ENCODE measurements at regions not wholly inside any gene's neighbourhood (a gene's known extent, or its start where the extent isn't known, plus 50 kb on each side); places are given as distances from the start of the nearest gene placed in this dataset.

DNA sequence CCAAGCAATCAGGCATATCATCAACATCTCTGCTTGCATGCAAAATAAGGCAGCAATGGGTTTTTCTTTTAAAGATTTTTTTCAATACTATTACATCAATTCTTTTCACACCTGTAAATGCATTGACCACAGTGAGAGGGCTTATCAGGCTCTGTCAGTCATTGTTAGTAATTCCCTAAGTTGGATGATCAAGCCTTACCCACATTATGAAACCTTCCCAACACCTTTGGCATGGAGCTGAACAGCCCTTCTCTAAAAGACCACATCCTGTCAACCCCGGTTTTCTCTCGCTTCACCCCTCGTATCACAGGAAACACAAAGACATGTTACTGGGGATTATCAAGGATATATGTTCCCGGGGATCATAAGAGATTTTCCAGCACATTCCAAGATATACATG is 135.2 kb upstream of the SLC24A5 start:
- POLR2A ChIA-PET (ENCODE audit: partially characterized antibody) = no interaction called here
- Histone ChIP-seq H4K20me1 (replicated peaks in 1 of 2; ENCODE audit: control insufficient read depth in 1 of 2, insufficient read depth in 2 of 2, low read length in 2 of 2) (no peaks in the 10 kb centered on the region), H3K27ac (ENCODE audit: low read depth, low read length) (no peak overlapping the region), H3K27me3 (replicated peaks in 1 of 4; ENCODE audit: control insufficient read depth in 3 of 4, extremely low read depth in 1 of 4, insufficient read depth in 3 of 4, low read length in 3 of 4) (no peaks in the 10 kb centered on the region), H3K14ac (ENCODE audit: insufficient read length) (no peak overlapping the region), H3K79me1 (ENCODE audit: low read depth, low read length) (no peaks in the 10 kb centered on the region), H4K5ac (ENCODE audit: insufficient read length, low read depth, low read length) (no peak overlapping the region), H3K23ac (ENCODE audit: insufficient read length) (no peak overlapping the region), H2BK15ac (ENCODE audit: low read length) (no peak overlapping the region), H2BK5ac (ENCODE audit: low read depth, low read length) (no peak overlapping the region), H3K9me3 (ENCODE audit: insufficient read depth in 2 of 2, low read depth in 1 of 2, low read length in 1 of 2) (no peaks in the 10 kb centered on the region), H3K18ac (ENCODE audit: extremely low read depth, low read length) (no peak overlapping the region), H3K23me2 (ENCODE audit: low read depth, low read length) (no peaks in the 10 kb centered on the region; the same call in 1 of the 2 replicates), H3K4ac (replicated peaks; ENCODE audit: insufficient read length, low read depth, low read length) (no peak overlapping the region), H2BK120ac (replicated peaks; ENCODE audit: low read depth, low read length) (no peak overlapping the region), H3K4me2 (ENCODE audit: insufficient read depth in 1 of 2, low read depth in 2 of 2, low read length in 2 of 2) (no peak overlapping the region), H2AFZ (ENCODE audit: low read length) (no peak overlapping the region), H4K8ac (ENCODE audit: extremely low read depth, insufficient read depth, low read length) (no peak overlapping the region), H2BK12ac (ENCODE audit: low read depth, low read length) (no peak overlapping the region), H4K91ac (replicated peaks; ENCODE audit: insufficient read length, low read length) (no peak overlapping the region), H3K9ac (replicated peaks in 1 of 4; ENCODE audit: extremely low read depth in 1 of 4, low read depth in 3 of 4, low read length in 3 of 4) (no peak overlapping the region), H3K79me2 (ENCODE audit: control insufficient read depth in 1 of 2, insufficient read depth in 2 of 2, low read length in 2 of 2) (no peaks in the 10 kb centered on the region), H3K4me3 (ENCODE audit: extremely low read depth in 1 of 4, insufficient read depth in 2 of 4, low read depth in 3 of 4, low read length in 4 of 4) (no peak overlapping the region), H2BK20ac (ENCODE audit: low read length) (no peak overlapping the region), H3K36me3 (ENCODE audit: control insufficient read depth in 2 of 4, insufficient read depth in 4 of 4, low read length in 3 of 4) (no peaks in the 10 kb centered on the region), H3K56ac (replicated peaks; ENCODE audit: insufficient read length, low read depth, low read length) (no peak overlapping the region), H3K4me1 (replicated peaks in 1 of 4; ENCODE audit: control insufficient read depth in 3 of 4, insufficient read depth in 4 of 4, low read length in 3 of 4) (no peaks in the 10 kb centered on the region), H2AK5ac (ENCODE audit: low read depth, low read length) (no peak overlapping the region)
- DNase-seq (ENCODE audit: low read depth in 1 of 2, low spot score in 2 of 2) = no peak
- WGBS, 2 experiments (ENCODE audit: extremely low coverage in 1 of 2, insufficient coverage in 1 of 2, insufficient read length in 1 of 2, insufficient replicate concordance in 2 of 2, low coverage in 1 of 2, low lambda C conversion rate in 2 of 2, missing lambda C conversion rate in 1 of 2) = 92% methylated on average over 4 of the region's 4 CpGs; no CpG with 5 or more reads in 1 of the 2 experiments
- CTCF ChIA-PET (ENCODE audit: partially characterized antibody) = interaction anchor here (0.9 to 5.2 kb wide), 4 partner anchors 12 to 416 kb away, joined by 3 to 38 read pairs (median 3); no protein-coding TSS in a partner anchor
- TF ChIP-seq CHD2 (IDR thresholded peaks at IDR 0.05; ENCODE audit: low read length) (no peak), NANOG (IDR thresholded peaks at IDR 0.05; ENCODE audit: insufficient read depth, low read depth, low read length, poor library complexity, severe bottlenecking) (no peak), TBP (IDR thresholded peaks at IDR 0.05; ENCODE audit: low read depth, low read length) (no peak)
- FAIRE-seq = no peak
